ENCODE measurements at regions not wholly inside any gene's neighbourhood (a gene's known extent, or its start where the extent isn't known, plus 50 kb on each side); places are given as distances from the start of the nearest gene placed in this dataset.

DNA sequence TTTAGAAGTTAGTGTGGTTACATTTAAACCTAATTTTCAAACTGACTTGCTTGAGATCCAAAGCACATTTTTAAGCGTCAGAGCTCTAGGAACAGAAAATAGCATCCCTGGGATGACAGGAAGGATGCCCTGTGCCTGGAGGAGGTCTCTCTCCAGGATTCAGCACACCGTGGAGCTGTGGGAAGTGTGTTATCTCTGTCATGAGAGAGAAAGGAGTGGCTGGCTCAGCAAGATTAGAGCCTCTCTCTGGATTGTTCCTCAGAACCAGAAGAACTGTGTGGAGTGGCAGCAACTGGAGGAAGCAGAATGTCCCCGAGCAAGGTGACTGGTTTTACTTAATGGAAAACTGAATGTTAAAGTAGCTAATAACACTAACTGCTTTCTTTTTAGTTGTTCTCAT lies 233.6 kb upstream of the TGFBR2 start:
- no peak for DNase-seq

DNA sequence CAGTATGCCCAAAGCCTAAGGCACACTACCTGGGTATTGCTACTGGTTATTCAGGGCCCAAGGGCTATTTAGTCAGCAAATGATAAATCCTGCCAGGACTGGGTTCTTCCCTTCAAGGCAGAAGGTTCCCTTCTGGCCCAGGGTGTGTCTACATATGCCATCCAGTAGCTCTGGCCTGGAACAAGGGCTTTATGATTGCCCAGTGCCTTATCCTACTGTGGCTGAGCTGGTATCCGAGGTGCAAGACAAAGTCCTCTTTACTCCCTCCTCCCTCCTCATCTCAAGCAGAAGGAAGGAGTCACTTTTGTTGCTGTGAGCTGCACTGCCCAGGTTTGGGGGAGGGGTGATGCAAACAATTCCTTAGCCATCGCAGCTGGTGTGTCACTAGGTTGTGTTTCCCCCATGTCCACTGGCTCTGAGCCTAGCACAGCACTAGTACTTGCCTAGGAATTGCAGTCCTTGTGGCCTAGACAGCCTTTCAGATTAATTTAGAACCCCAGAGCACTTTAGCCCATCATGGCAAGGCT lies 221.8 kb upstream of the TGFBR2 start:
- no peak for DNase-seq

DNA sequence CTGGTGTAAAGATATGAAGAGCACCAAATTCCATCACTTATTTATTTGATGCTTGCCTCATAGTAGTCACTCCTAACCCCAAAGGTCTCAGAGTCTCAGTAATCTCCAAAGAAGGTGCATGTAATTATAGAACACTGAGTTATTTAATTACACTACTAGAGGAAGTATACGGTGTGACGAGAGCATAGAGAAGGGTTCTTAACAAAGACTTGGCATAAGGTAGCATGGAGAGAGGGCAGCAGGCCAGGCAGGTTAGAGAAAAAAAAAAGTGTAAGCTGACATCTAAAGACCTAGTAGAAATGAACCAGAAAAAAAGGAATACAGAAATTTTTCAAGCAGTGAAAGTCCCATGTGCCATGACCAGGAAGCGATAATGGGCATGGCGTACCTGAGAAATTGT lies 213.3 kb upstream of the TGFBR2 start:
- DNase-seq, result no peak

DNA sequence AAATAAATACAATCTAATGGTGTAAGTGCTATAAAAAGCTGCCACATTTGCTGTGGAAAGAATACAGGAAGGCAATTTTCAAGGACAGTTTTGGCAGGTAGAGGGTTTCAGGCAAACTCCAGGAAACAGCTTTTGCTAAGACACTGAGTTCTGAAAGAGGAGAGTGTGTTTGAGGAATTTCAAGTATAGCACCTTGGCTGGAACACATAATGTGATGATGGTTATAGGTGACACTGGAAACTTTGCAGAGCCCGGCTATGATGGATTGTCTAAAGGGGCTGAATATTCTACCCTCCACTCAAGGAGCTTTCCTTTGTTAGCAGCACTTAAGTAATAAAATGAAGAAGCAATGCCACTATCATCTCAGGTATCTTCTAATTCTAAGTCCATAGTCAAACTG lies 209.4 kb upstream of the TGFBR2 start:
- DNase-seq, result no peak

DNA sequence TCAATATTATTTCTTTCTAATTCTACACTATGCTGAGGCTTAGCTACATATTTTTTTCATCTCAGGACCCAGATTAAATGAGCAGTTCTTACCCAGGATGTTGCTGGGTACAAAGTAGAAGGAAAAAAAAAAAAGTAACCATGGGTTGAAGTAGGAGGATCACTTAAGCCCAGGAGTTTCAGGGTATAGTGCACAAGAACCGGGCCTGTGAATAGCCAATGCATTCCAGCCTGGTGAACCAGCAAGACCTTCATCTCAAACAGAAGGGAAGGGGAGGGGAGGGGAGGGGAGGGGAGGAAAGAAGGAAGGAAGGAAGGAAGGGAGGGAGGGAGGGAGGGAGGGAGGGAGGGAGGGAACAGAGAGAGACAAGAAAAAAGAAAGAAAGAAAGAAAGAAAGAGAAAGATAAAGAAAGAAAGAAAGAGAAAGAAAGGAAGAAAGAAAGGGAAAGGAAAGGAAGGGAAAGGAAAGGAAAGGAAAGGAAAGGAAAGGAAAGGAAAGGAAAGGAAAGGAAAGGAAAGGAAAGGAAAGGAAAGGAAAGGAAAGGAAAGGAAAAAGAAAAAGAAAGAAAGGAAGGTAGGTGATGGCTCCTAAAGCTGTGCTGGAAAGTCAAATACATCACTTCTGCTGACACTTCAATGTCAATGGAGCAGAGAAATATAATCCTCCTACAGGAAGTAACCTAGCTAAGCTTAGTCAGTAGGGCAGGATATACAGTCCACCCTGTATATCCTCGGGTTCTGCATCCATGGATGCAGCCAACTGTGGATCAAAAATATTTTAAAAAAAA lies 206.8 kb upstream of the TGFBR2 start:
- DNase-seq, result no peak

DNA sequence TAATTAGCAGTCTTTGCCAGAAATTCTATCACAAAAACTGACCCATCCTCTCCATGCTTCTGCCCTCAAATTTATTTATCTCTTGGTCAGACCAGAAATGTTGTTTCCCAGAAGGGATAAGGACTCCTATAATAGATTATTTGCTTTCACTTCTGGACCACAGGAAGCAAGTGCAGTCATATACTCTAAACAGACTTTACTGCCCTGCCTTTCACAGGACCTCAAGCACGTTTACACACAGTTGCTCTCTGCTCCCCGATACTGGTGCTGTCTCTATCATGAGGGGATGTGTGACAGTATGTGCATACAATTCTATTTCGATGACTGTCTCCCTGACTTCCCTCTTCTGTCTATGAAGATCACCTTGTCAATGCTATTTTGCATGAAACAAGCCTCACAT lies 205.5 kb upstream of the TGFBR2 start:
- no peak for DNase-seq

DNA sequence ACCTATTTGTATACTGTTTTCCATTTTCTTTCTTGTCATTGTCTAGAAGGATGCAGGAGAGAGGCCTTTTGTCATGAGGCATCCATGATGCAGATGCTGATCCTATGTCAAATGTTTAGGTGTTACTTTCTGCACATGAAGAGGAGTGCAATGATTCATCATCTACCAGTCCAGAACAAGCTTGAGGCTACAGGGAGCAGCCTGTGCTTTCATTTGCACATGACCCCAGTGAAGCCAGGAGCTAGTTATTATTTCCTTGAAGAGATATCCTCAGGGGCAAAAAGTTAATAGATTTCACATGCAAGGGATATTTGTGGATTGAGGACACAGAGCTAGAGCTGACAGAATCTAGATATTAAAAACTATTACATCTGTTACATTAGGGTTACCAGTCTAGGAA lies 204.4 kb upstream of the TGFBR2 start:
- no peak for DNase-seq

DNA sequence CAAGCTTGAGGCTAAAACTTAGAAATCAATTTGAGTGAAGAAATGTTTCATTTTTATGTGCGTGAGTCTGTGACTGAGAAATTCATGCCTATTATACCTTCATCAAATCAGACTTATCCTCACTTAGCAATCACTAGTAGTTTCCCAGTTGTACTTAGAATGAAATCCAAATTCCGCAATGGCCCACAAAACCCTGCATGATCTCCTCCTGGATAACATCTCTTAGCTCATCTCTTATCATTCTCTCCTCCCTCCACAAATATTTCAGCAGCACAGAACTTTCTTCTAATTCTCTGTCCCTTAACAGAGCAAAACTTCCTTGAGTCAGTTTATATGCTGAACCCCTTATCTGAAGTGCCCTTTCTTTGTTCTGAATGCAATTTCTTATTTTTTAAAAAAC lies 198.8 kb upstream of the TGFBR2 start:
- no peak for DNase-seq

DNA sequence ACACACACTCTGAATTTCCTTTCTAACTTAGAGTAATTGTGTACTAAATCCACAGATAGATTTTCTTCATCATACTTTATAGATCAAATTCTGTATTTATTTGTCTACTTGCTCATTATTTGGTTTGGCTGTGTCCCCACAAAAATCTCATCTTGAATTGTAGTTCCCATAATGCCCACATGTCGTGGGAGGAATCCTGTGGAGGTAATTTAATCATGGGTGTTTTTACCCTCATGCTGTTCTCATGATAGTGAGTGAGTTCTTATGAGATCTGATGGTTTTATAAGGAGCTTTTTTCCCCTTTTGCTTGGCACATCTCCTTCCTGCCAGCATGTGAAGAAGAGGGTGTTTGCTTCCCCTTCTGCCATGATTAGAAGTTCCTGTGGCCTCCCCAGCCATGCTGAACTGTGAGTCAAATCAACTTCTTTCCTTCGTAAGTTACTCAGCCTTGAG lies 198.3 kb upstream of the TGFBR2 start:
- no peak for DNase-seq

DNA sequence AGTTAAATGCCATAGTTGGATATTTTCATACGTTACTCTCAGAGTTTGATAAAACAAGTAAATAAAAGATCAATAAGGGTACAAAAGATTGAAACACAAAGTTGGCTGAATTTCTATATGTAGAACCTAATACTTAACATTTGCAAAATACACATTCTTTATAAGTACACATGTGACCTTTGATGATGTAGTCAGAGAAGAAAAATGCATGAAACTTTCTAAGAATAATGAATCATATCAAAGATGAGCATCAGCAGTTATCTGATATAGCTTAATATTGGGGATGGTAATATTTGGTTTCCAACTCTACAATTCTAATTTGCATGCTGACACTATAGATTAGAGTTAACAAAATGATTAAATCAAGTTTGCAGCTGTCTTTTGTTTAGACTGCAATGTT lies 188.0 kb upstream of the TGFBR2 start:
- no peak for DNase-seq

DNA sequence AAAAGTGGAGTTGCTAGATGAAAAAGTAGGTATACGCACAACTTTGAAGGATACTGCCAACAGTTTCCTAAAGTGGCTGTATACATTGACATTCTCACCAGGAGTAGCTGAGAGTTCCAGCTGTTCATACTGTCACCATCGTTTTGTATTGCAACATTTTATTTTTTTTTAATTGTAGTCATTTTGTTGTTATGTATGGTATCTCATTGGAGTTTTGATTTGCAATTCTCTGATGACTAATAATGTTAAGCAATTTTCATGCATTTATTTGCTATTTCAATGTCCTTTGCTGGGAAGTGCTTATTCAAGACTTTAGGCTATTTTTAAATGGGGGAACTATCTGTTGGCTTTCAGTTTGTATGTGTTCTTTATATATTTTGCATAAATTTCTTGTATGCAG lies 185.1 kb upstream of the TGFBR2 start:
- no peak for DNase-seq

DNA sequence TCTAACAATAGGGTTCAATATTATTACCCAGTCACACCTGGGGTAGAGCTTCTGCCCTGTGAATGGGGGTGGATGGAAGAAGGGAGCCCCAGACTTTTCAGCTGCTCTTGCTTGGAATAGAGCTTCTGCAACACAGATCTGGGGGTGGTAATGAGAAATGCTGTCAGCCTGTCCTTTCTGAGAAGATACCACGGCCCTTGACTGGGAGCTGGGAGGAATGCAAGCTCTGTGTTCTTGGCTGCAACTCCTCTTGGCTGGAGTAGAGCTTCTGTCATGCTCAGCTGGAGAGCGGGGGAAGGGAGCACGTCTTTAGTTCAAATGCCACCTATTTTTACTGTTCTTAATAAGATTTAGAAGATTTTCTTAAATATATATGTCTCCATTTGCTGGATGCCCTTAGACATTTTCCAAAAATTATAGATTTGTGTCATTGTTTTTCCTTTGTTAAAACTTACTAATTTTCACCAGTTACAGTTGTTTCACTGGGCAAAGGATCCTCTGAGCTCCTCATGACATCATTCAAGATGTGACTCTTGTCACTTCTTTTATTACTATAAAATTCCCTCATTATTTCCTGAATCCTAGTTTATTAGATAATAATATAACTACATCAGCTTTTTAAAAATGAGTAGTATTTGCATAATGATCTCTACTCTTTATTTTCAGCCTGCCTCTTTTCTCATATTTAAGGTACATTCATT lies 180.0 kb upstream of the TGFBR2 start:
- no peak for DNase-seq

DNA sequence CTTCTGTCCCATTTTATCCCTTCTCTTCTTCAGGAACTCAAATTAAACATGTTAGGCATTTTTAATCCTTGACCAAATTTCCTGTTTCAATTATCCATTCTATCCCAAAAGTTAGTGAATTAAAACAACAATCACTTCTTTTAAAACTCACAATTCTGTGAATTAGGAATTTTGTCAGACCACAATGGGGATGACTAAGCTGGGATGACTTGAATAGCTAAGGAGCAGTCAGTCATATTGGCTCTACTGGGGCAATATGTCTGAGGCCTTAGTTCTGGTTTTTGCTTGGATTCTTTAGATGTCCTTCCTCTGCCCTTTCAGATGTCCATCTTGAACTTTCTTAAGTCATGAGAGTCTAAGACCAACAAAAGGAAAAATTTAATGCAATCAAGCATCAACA lies 178.2 kb upstream of the TGFBR2 start:
- DNase-seq, result no peak

DNA sequence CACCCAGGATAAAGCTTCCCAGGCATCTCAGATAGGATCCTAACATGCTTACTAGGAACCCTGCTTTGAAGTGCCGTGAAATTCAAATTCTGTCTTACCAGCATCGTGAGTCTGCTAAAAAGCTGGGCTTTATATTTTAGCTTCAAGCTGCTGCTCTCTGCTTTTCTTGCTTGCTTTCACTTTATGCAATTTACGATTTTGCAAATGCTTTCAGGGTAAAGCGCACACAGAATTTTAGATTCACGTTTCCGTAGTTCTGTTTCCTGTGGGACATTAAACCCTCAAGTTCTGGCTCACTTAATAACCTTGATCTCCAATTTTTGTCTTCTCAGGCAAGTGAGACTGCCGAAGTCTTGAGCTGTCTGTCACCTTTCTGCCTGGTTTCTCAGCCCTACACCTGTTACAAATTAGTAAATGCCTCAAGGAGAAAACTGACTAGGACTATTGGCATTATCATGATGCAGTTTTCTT lies 170.5 kb upstream of the TGFBR2 start:
- peak in 1 of 2 donors; percentile 8 for DNase-seq

DNA sequence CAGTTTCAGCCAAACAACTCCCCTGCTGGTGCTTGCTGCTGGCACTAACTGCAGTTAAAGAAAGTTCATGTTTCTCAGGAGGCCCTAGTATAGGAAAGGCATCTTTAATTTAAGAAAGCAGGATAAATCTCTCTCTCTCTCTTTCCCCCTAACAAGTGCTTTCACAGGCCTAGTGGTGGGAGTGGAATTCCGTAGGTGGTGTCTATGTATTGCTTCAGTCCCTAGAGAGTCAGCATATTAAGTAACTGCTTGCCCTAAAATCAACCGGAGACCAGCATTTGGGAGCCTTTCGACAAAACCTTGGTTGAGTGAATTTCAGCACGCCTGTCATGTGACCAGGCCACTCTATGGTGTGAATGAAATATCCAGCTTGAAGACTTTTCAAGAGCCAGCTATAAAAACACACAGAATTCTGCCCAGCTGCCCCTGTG lies 169.2 kb upstream of the TGFBR2 start:
- DNase-seq, result no peak

DNA sequence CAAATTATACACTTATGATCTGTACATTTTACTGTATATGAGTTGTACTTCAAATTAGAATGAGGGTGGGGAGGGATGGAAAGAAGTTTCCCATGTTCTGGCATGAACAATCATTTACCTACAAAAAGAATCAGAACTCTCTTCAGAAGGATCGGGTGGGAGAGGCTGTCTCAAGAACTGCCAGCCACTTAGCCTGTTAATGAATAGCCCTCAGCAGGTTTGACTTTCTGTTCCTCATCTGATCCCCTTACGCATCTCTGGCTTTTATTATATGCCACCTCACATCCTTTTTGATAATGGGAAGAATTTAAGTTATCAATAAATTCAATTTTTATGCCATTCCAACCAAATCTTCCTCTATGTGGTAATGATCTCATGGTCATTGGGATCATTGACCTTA lies 168.3 kb upstream of the TGFBR2 start:
- no peak for DNase-seq

DNA sequence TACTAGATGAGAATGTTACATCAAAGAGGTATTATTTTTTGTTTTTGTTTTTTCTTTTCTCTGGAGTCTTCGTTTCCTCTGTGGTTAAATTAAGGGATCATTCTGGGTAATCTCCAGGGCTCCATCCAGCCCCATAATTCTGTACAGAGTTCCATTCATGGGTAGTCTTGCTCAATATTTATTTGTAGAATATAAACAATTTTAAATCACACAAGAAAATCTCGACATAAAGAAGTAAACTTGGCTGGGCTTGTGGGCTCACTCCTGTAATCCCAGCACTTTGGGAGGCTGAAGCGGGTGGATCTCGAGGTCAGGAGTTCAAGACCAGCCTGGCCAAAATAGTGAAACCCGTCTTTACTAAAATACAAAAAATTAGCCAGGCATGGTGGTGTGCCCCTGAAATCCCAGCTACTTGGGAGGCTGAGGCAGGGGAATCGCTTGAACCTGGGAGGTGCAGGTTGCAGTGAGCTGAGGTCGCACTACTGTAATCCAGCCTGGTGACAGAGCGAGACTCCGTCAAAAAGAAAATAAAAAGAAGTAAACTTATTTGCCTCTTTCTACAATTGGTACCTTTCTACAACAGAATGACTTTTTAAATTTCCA lies 166.8 kb upstream of the TGFBR2 start:
- no peak for DNase-seq

DNA sequence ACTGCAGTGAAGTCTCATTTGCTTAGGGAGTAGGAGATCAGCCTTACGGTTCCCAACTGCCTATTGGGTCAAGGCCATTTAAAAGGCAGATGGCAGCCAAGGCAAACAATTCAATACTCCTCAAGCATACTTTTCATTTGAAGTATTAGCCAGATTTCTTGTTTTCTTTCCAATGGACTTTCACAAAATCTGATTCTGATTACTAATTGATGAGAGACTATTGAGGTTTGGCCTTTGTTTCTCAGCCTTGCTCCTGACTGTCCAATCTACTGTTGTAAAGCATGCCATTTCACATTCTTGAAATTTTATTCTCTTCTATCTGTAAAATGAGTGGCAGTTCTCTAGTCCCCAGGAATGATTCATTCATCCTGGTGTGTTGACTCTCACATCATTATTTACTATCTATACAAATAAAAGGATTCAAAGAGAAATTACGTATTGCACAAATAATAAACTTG lies 166.2 kb upstream of the TGFBR2 start:
- no peak for DNase-seq

DNA sequence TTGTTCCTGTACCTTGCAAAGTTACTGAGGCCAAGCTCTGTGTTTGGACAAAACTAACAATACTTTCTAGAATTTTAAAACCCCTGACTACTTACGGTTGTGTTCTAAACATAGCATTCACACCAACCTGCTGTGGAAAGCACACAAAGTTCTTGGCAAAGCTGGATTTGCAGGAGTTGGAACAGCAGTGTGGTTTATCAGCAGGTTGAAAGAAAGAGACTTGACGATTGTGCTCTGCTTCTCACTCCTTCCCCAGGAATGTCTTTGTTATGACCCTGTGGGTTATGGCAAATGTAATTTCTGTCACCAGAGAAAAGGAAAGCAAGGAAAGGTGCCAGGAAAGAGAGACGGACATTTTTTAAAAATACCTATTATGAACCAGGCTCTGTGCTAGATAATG lies 165.5 kb upstream of the TGFBR2 start:
- DNase-seq, result no peak

DNA sequence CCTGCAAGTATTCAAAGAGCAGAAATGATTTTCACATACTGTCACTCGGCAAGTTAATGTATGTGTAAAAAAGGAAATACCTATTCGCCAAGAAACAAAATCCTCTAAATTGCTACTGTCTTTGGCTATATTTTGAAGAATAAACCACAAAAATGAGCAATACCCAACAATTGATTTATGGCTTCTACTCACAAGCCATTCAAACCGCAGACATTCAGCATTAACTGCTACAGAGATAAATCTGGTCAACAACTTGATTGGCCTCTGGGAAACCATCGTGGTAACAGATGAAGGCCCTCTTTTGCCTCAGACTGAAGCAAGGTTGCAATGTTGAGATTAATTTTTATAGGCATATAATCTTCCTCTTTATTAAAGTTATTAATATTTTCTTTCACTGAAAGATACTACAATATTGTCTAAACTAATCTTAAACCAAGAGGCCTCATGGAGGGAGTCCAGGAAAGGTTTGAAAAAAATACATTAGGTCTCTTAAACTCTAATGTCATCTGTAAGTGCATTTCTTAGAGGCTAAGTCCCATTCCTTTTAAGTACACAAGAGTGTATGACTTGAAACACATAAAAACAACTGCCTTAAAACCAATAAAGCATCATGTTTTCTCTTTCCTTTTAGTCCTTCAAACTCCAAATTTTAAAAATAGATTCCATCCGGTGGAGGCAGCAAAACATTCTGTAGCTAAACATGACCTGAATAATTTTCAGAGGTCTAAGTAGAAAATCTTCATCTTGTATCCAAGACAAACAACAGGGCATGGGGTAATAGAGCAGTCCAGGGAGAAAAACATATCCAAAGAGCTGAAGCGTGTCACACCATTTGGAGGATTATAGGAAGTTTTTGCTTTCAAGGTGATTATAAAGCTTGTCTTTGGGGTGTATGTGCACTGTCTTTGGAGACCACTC lies 162.4 kb upstream of the TGFBR2 start:
- no peak for DNase-seq

DNA sequence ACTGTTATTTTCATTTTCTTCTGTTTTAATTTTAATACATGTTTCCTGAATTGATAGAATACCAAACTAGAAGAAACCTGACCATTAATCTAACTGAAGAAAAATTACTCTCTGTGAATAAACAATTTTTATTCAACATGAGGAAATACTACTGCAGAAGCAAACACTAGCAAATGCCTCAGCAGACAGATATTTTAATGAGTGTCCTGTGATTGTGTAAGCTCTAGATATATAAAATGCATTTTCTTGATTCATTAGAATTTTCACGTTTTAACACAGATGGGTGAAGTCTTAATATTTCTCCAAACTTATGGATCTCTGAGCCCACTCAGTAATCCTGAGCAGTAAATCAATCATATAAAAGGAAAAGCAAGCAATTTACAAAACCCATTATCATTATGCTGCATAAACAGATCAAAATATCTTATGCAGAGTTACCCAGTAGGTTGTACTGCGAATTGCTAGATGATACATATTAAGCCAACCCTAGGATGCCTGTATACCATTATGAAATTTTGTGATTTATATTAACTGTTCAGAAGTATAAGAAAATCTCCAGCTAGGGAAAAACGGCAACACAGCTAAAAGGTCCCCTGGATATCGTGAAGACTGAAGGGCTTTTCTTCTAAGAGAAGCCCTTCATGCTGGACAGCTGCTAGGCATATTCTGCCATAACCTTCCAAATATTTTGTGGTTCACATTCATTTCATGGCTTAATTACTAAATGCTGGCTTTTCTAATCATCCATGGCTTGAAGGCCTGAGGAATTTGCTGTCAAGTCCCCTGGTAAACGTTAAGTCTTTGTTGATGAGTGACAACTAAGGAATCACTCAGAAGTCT lies 157.7 kb upstream of the TGFBR2 start:
- DNase-seq, result no peak

DNA sequence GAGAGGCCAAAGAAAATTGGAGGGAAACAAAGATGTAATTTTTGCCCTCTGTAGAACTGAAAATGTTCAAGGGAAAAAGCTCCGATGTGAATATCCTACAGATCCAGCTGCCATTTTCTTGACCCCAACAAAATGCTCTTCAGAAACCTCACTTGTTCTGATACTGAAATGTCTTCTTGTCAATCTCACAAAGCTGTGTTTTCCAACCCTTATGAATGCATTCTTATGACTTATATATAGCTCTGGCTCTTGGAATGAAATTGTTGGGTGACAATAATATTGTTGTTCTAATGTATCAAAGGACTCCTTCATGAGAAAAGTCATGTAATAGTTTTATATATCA lies 157.1 kb upstream of the TGFBR2 start:
- no peak for DNase-seq
